NT2/D1 (cell line): ENCODE measurements at regions not wholly inside any gene's neighbourhood (a gene's known extent, or its start where the extent isn't known, plus 50 kb on each side); places are given as distances from the start of the nearest gene placed in this dataset.

Source experiments
- YY1 ChIP-seq: IDR thresholded peaks from 2 replicates; pipeline ENCODE4 v1.6.1; 2011; ENCODE audit not compliant: insufficient read length, insufficient read depth
- ZNF274 ChIP-seq: IDR thresholded peaks from 2 replicates; pipeline ENCODE4 v1.6.1; 2011; ENCODE audit warnings: mild to moderate bottlenecking, low read depth, low read length

DNA sequence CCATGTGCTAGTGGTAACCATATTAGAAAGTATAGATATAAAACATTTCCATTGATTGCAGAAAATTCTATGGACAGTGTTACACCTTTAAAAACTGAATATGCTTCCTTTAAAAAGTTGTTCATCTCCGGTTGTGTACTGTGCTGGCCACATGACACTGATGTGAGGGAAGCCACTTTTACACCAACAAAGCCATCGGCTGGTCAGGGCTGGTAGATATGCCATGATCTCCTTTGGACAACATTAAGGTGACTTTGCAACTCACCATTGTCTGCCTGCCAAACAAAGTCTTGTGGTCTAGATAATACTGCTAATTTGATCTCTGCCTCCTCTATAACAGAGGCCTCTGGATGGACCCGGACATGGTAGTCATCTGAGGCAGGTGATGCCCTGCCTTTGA lies 156.0 kb upstream of the RARB start:
- no peak for TF ChIP-seq YY1
- no peak for TF ChIP-seq ZNF274
